PC-3 (cell line): ENCODE measurements at regions not wholly inside any gene's neighbourhood (a gene's known extent, or its start where the extent isn't known, plus 50 kb on each side); places are given as distances from the start of the nearest gene placed in this dataset.

Source experiments
- ATAC-seq: fragments of 200-7000 bp; cut with Tn5 transposase; 2 replicates; pipeline ENCODE4 v1.9.1; 2020; ENCODE audit warnings: mild to moderate bottlenecking, moderate library complexity
- BruUV-seq: library from RNA; stranded (reverse); fragments of 400-500 nt; replicated peaks from 2 replicates; lab custom pipeline; 2021; lab: Mats Ljungman, UMichigan
- CTCF ChIA-PET: fragments of 300-600 bp; sonication (Branson Sonifier 250); formaldehyde crosslinking; loops from one replicate; lab custom pipeline; 2022; ENCODE audit warnings: antibody characterized with exemption; lab: Charles Lee
- POLR2A ChIA-PET: fragments of 300-600 bp; sonication (Branson Sonifier 250); formaldehyde crosslinking; loops from one replicate; lab custom pipeline; 2022; ENCODE audit warnings: antibody characterized with exemption; ENCODE audit not compliant: unreplicated experiment; lab: Charles Lee
- DNase-seq: peaks from one replicate; pipeline ENCODE4 v3.0.0-alpha.2; 2015
- H2AFZ ChIP-seq: fragments of 300-600 bp; sonication (generic); 2 replicates; pipeline ENCODE4 v1.6.0; 2016; ENCODE audit warnings: antibody characterized with exemption, low read length
- H3F3A ChIP-seq: fragments of 300-600 bp; sonication (generic); one replicate; pipeline ENCODE4 v1.6.0; 2017; ENCODE audit warnings: antibody characterized with exemption, low read length, control low read depth, mild to moderate bottlenecking; ENCODE audit not compliant: unreplicated experiment
- H3K27ac ChIP-seq: fragments of 300-600 bp; sonication (generic); 2 replicates; pipeline ENCODE4 v1.5.1; 2016; ENCODE audit warnings: mild to moderate bottlenecking, low read length
- H3K27me3 ChIP-seq: fragments of 300-600 bp; sonication (generic); 2 replicates; pipeline ENCODE4 v1.6.1; 2016; ENCODE audit warnings: low read length, mixed read lengths
- H3K36me3 ChIP-seq: fragments of 300-600 bp; sonication (generic); 2 replicates; pipeline ENCODE4 v1.6.1; 2016; ENCODE audit warnings: low read depth, mixed run types, low read length, mixed read lengths
- H3K4me1 ChIP-seq: fragments of 300-600 bp; sonication (generic); 2 replicates; pipeline ENCODE4 v1.5.1; 2016; ENCODE audit warnings: low read length; ENCODE audit not compliant: insufficient read depth
- H3K4me2 ChIP-seq: fragments of 300-600 bp; sonication (generic); 2 replicates; pipeline ENCODE4 v1.6.0; 2016; ENCODE audit warnings: low read length
- H3K4me3 ChIP-seq: fragments of 300-600 bp; sonication (generic); 2 replicates; pipeline ENCODE4 v1.5.1; 2016; ENCODE audit warnings: mild to moderate bottlenecking, low read length, mixed read lengths
- H3K79me2 ChIP-seq: fragments of 300-600 bp; sonication (generic); 2 replicates; pipeline ENCODE4 v1.6.1; 2017; ENCODE audit warnings: low read length, mixed read lengths
- H3K9ac ChIP-seq: fragments of 300-600 bp; sonication (generic); 2 replicates; pipeline ENCODE4 v1.6.0; 2016; ENCODE audit warnings: mild to moderate bottlenecking, low read length
- H3K9me2 ChIP-seq: fragments of 300-600 bp; sonication (generic); replicated peaks from 2 replicates; pipeline ENCODE4 v1.6.1; 2016; ENCODE audit warnings: mixed run types, low read length, mixed read lengths
- H3K9me3 ChIP-seq: fragments of 300-600 bp; sonication (generic); 2 replicates; pipeline ENCODE4 v1.6.1; 2016; ENCODE audit warnings: low read length, mixed read lengths
- H4K20me1 ChIP-seq: fragments of 300-600 bp; sonication (generic); 2 replicates; pipeline ENCODE4 v1.6.1; 2016; ENCODE audit warnings: low read length, mixed read lengths
- CTCF ChIP-seq: fragments of 300-600 bp; sonication (generic); conservative IDR thresholded peaks from 2 replicates; pipeline ENCODE4 v1.5.1; 2017; ENCODE audit warnings: antibody characterized with exemption, low read depth, mild to moderate bottlenecking, low read length
- EZH2 ChIP-seq: fragments of 300-600 bp; sonication (generic); IDR thresholded peaks from one replicate; pipeline ENCODE4 v1.6.1; 2017; ENCODE audit warnings: antibody characterized with exemption, mild to moderate bottlenecking, low read length; ENCODE audit not compliant: unreplicated experiment
- EZH2phosphoT487 ChIP-seq: fragments of 300-600 bp; sonication (generic); IDR thresholded peaks from 2 replicates; pipeline ENCODE4 v1.6.1; 2018; ENCODE audit warnings: mild to moderate bottlenecking, antibody characterized with exemption, low read length, borderline replicate concordance
- intact Hi-C: fragments of 100-400 bp; cut with micrococcal nuclease; formaldehyde crosslinking; loops from 2 replicates; pipeline ENCODE4 v1.9.0; 2023

GRCh38 chr13:95456815-95457214 is 95.7 kb upstream of the CLDN10 start:
- Histone ChIP-seq H3K9me2 (no peaks in the 10 kb centered on the region), H3F3A (no peaks in the 10 kb centered on the region), H3K27me3 (no peaks in the 10 kb centered on the region), H4K20me1 (no peaks in the 10 kb centered on the region), H2AFZ (no peak overlapping the region), H3K4me2 (no peak overlapping the region), H3K9ac (no peak overlapping the region), H3K79me2 (no peaks in the 10 kb centered on the region), H3K9me3 (no peaks in the 10 kb centered on the region), H3K4me1 (no peaks in the 10 kb centered on the region), H3K4me3 (no peak overlapping the region), H3K27ac (no peak overlapping the region), H3K36me3 (no peaks in the 10 kb centered on the region)
- no TSS peak for BruUV-seq
- ChIA-PET POLR2A (no interaction called here), CTCF (no interaction called here)
- ATAC-seq (no peak), DNase-seq (no peak)
- intact Hi-C loops, result no loop called here
- TF ChIP-seq EZH2 (no peak), EZH2phosphoT487 (no peak), CTCF (no peak)

GRCh38 chr13:95457294-95457693 is 95.2 kb upstream of the CLDN10 start:
- Histone ChIP-seq H3K9me2 (no peaks in the 10 kb centered on the region), H3K9ac (no peak overlapping the region), H3F3A (no peaks in the 10 kb centered on the region), H3K36me3 (no peaks in the 10 kb centered on the region), H4K20me1 (no peaks in the 10 kb centered on the region), H3K4me1 (no peaks in the 10 kb centered on the region), H3K27ac (no peak overlapping the region), H2AFZ (no peak overlapping the region), H3K4me2 (no peak overlapping the region), H3K4me3 (no peak overlapping the region), H3K27me3 (no peaks in the 10 kb centered on the region), H3K9me3 (no peaks in the 10 kb centered on the region), H3K79me2 (no peaks in the 10 kb centered on the region)
- no TSS peak for BruUV-seq
- ATAC-seq, result no peak
- intact Hi-C loops, result no loop called here
- TF ChIP-seq EZH2phosphoT487 (no peak), EZH2 (no peak)
- ChIA-PET POLR2A (no interaction called here), CTCF (no interaction called here)
- DNase-seq, result no peak

GRCh38 chr13:95462801-95463200 is 89.7 kb upstream of the CLDN10 start:
- H3K4me1 ChIP-seq, result 0 out of 2 replicates have a peak, but pooled peaks cover 6% of the 10 kb centered on the region
- ATAC-seq (no peak), DNase-seq (no peak)
- H3K36me3 ChIP-seq, result no peaks in the 10 kb centered on the region
- no peak overlapping the region for H3K4me2 ChIP-seq
- no peak overlapping the region for H3K4me3 ChIP-seq
- no peaks in the 10 kb centered on the region for H3K9me3 ChIP-seq
- no peak overlapping the region for H3K27ac ChIP-seq
- no peak overlapping the region for H3K9ac ChIP-seq
- intact Hi-C loops, result no loop called here
- BruUV-seq, result no TSS peak
- H3K79me2 ChIP-seq, result no peaks in the 10 kb centered on the region
- ChIA-PET POLR2A (no interaction called here), CTCF (no interaction called here)
- no peaks in the 10 kb centered on the region for H3F3A ChIP-seq
- no peak for TF ChIP-seq EZH2
- TF ChIP-seq EZH2phosphoT487, result no peak
- TF ChIP-seq CTCF, result no peak
- no peaks in the 10 kb centered on the region for H3K9me2 ChIP-seq
- H3K27me3 ChIP-seq, result no peaks in the 10 kb centered on the region
- H4K20me1 ChIP-seq, result no peaks in the 10 kb centered on the region
- no peak overlapping the region for H2AFZ ChIP-seq
